ENCODE measurements at regions not wholly inside any gene's neighbourhood (a gene's known extent, or its start where the extent isn't known, plus 50 kb on each side); places are given as distances from the start of the nearest gene placed in this dataset.

GRCh38 chr6:106869203-106869602, 105.3 kb downstream of the CD24 start:
- TF ChIP-seq CTCF (IDR thresholded peaks at IDR 0.05) (no peak), FOXM1 (IDR thresholded peaks at IDR 0.05; ENCODE audit: low read depth) (no peak), TCF12 (IDR thresholded peaks at IDR 0.05) (no peak), TEAD4 (IDR thresholded peaks at IDR 0.05; ENCODE audit: borderline replicate concordance, insufficient read depth) (no peak)
- TF ChIP-seq, protein P1, sequence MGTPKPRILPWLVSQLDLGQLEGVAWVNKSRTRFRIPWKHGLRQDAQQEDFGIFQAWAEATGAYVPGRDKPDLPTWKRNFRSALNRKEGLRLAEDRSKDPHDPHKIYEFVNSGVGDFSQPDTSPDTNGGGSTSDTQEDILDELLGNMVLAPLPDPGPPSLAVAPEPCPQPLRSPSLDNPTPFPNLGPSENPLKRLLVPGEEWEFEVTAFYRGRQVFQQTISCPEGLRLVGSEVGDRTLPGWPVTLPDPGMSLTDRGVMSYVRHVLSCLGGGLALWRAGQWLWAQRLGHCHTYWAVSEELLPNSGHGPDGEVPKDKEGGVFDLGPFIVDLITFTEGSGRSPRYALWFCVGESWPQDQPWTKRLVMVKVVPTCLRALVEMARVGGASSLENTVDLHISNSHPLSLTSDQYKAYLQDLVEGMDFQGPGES (IDR thresholded peaks at IDR 0.05; ENCODE audit: low read depth, low read length) = no peak
